HS-27A (cell line): ENCODE measurements at regions not wholly inside any gene's neighbourhood (a gene's known extent, or its start where the extent isn't known, plus 50 kb on each side); places are given as distances from the start of the nearest gene placed in this dataset.
"Not testable (repeated sequence)": the region's sequence is repeated elsewhere in the genome, so short reads cannot be mapped to it uniquely, and the experiment has no call there.

Experiments
- DNase-seq: peaks from one replicate; pipeline ENCODE4 v3.0.0-alpha.2; 2012; ENCODE audit warnings: low read depth, missing footprints

DNA sequence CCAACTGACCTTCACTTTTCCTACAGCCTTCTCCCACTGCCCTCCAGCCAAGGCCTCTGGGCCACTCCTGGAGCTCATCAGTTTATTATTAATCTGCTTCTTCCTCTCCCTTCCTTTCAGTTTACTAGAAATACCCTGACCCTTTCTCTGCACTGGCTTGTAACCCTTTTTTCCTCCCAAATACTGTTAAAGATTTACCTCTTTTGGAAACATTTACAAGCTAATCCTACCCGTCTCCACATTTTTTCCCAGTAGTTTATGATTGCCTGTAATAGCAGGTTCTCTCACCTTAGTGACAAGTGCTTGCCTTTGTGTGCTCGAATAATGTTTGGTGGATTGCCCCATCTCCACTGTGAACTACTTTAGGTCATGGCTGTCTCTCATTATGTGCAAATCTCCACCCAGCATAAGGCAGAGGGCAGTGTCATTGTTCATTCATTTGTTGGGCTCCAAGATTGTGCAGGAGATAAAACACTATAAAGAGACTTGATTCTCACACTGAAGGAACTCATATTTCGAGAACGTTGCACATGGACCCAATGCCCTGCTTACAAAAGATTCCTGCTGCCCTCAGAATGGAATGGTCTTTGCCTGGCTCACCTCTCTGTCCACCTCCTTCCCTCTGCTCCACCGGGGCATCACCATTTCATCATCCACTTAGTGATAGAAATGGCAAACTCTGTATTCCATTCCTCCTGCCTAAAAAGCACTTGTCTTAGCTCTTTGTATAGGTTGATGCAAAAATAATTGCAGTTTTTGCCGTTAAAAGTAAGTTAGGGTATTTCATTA, 491.1 kb downstream of the UTRN start:
- DNase-seq = no peak

DNA sequence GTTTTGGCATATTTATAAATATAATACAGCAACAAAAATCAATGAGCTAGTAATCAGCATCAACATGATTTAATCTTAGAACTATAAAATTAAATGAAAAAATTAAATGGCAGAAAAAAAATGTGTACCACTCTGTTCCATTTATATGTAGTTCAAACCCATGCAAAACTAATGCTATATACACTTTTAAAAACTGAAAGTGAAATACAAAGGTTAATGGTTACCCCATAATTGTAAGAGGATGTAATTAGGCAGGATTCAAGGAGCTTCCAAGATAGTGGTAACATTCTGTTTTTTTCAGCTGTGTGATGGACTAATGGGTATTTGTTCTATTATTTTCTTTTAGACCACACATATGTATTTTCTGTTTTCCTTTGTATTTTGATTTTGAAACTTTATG, 492.1 kb downstream of the UTRN start:
- no peak for DNase-seq

DNA sequence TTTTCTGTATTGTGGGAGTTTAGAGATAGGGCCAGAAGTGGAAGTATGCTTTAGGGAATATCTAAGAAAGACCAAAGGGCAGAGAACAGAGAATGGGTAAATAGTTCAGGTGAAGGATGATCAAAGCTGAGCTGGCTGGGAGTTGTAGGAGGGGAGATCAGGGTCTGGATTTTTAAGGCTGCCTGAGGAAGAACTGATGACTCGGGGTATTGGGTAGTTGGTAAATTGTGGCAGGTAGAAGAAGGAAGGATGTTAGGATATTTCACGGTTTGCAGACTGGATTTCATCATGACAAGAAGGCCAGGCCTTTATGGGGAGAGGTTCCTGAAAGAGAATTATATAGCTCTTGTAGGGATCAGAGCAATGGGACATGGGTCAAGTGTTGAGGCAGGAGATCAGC, 492.9 kb downstream of the UTRN start:
- DNase-seq = no peak

DNA sequence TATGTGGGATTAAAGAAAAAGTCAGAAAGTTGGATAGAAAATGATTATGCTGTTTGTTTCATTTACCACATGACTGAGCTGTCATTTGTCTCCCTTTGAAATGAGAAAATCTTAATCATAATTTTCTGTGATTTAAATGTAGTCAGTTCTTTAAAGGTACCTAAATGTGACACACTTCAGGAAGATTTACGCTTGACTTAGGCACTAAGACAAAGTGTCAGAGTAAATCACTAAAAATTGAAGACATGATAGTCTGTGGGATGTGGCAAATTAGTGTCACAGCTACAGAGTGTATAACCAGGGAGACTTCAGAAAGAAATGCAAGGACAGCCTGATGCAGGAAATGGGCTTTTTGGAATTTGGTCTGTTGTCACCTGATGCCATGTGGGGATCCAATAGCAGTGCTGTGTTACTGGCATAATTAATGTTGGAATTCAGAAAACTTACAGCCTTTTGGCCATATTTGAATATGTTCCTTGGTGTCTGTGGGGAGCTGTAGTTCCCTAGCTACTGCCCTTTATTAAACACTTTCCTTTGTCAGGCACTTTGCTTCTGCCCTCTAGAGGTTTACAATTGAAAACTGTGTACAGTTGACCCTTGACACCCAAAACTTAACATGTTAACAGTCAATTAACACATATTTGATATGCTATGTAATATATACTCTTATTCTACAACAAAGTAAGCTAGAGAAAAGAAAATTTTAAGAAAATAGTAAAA, 493.8 kb downstream of the UTRN start:
- no peak for DNase-seq

DNA sequence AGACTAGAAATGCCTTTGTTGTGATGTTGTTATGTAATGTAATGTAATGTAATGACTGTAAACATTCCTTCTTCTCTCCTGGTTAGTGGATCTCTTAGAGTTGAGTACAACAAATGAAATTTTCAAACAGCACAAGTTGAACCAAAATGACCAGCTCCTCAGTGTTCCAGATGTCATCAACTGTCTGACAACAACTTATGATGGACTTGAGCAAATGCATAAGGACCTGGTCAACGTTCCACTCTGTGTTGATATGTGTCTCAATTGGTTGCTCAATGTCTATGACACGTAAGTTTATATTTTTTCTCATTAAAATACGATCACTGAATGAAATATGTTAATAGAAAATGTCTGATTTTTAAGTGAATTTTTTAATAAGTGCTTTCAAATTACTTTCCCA, 496.7 kb downstream of the UTRN start:
- DNase-seq = no peak

DNA sequence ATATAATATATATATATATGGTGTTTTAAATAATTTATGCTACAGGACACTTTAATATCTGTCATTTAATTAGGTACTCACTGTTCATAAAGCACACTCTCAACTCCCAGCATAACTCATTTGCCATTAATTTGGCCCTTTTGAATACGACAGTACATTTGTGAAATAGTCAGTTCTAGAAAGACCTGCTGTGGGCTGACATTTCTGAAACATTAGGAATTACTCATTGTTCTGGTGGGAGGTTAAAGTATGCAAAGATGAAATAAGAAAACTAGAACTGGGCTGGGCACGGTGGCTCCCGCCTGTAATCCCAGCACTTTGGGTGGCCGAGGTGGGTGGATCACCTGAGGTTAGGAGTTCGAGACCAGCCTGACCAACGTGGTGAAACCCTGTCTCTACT, 497.5 kb downstream of the UTRN start:
- DNase-seq = no peak

DNA sequence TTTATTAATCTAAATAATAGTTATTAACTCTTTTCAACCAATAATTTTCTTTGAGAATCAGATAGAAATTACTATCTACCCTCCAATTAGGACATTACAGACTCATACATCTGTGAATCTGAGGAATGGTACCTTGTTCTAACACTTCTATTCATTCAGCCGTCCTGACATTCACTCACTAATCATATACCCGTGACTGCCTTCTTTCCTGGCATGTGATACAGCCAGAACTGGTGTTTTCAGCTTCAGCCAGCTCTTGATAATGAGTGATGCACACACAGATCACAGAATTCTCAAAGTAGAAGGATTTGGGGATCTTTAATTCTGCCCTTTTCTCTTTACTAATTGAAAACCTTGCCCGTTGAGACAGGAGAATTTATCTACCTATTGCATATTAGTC, 499.9 kb downstream of the UTRN start:
- no peak for DNase-seq

- DNase-seq = no peak
Measured at GRCh38 chr6:144786825-144787224, 501.7 kb downstream of the UTRN start.

DNA sequence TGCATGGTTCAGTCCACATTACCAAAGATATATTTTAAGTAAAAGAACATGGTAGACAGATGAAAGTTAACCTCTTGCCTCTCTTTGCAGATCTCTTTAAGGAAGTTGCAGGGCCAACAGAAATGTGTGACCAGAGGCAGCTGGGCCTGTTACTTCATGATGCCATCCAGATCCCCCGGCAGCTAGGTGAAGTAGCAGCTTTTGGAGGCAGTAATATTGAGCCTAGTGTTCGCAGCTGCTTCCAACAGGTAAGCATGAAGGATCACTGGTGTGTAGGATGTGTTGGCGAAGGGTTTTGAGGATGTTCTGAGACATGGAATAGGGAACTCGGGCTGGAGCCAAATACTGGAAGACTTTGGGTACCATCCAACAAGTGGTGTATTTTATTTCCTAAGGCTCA, 508.6 kb downstream of the UTRN start:
- DNase-seq = no peak

- not testable (repeated sequence) for DNase-seq
Measured at GRCh38 chr6:144795022-144795421, 509.9 kb downstream of the UTRN start.

DNA sequence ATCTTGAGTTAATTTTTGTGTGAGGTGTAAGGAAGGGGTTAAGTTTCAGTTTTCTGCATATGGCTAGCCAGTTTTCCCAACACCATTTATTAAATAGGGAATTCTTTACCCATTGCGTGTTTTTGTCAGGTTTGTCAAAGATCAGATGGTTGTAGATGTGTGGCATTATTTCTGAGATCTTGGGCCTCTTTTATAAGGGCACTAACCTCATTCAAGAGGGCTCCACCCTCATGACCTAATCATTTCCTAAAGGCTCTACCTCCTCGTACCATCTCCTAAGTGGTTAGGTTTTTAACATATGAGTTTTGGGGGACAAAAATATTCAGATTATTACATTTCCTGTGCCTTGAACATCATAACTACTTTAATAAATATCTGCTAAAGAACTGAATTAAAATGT, 510.9 kb downstream of the UTRN start:
- DNase-seq = no peak

- peak; percentile 82 for DNase-seq
Measured at GRCh38 chr6:144797881-144798589, 512.9 kb downstream of the UTRN start.

DNA sequence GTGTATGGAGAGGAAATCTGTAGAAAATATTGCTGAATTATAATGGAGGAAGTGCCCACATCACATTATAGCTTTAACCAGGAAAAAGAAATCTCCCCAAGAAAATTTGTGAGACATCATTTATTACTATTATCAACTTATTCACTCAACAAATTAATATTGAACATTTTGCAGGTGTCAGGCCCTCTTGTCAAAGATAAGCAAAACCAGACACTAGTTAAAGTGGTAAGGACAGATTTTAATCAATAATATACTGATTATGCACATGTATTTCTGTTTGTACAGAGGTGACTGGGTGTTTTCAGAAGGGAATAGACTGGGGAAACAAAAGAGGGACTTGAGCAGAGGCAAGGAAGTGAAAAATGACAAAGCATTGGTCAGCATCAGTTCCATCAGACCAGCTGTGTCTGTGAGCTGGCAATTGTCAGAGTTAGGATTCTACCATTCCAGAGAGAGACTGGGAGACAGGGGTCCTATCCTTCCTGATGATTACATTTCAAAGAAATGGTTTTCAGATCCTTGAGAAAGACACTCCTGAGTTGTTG, 519.2 kb downstream of the UTRN start:
- DNase-seq = no peak

DNA sequence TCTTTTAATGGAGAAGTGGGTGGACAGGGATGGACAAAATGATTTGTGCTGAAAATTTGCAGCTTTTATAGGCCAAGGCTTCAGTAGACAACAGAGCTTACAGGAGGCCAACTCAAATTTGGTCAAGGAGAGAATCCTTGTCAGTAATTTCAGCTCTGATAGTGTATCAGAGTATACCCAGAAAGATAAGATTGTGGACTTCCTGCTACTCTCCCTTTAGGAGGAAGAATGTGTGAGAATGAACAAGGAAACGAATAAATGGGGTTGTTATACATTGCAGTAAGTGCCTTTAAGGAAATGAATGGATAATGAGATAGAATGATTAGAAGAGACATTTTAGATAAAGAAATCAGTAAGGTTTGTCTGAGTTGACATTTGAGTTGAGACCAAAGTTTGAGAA, 519.9 kb downstream of the UTRN start:
- DNase-seq = no peak

- DNase-seq = no peak
Measured at GRCh38 chr6:144806222-144806621, 521.1 kb downstream of the UTRN start.

GRCh38 chr6:144809120-144809519, 524.0 kb downstream of the UTRN start:
- no peak for DNase-seq

- no peak for DNase-seq
Measured at GRCh38 chr6:144809969-144810368, 524.8 kb downstream of the UTRN start.

DNA sequence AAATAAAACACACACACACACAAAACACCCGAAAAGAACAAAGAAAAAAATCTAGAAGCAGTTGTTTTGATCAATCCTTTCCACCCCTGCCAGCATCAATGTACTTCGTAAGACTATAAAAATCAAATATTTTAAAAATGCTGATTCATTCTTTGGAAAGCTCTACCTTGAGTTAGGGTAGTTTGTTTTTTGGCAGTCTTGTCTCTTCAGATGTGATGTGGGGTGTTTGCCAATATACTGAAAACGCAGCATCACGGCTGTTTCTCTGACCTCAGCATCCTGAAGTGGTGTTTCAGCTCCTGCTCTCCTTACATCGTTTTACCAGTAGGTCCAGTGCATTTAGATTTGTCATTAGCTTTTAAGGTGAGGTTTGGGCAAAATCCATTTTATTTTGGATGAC, 526.0 kb downstream of the UTRN start:
- no peak for DNase-seq

DNA sequence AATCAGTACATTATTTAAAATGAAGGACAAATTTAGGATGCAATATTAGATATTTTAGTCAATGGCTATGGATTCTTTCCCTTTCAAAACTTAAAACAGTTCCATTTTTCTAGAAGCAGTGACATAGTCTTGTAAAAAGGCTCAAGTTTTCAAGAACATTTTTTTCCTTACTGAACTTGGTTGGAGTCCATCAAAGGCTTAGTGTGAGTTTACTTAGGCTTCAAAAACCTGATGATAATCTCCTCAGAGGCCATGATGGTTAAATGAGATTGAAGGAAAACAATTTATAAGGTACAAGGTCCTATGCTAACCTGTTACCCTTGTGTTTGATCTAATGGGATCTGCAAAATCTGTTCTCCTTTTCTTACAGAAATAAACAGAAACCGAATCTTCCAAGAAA, 531.8 kb downstream of the UTRN start:
- DNase-seq = no peak

- DNase-seq = no peak
Measured at GRCh38 chr6:144820270-144820669, 535.1 kb downstream of the UTRN start.

- no peak for DNase-seq
Measured at GRCh38 chr6:144823131-144823530, 538.0 kb downstream of the UTRN start.

DNA sequence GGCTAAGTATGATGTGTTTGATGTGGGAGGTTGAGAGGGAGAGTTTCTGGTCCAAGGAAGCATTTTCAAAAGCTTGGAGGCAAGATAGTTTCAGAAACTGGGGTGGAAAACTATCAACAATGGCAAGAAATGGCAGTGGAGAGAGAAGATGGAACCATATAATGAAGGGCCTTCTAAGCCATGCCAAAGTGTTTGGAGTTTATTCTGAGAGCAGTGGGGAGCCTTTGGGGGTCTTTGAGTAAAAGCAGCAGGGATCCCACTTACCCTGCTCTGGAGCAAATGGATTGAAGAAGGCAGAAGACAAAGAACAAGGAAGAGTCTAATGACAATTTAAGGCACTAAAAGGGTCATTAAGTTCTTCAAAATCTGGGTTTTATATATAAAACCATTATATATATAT, 538.9 kb downstream of the UTRN start:
- DNase-seq = no peak
